GM12891 (cell line): ENCODE measurements at regions not wholly inside any gene's neighbourhood (a gene's known extent, or its start where the extent isn't known, plus 50 kb on each side); places are given as distances from the start of the nearest gene placed in this dataset.
A peak's percentile ranks its signal among the peaks of the same experiment; 100 is the strongest.

Experiments used
- DNase-seq: peaks from one replicate; pipeline ENCODE4 v3.0.0; 2011; ENCODE audit warnings: low spot score; ENCODE audit not compliant: insufficient read length
- FAIRE-seq: peaks from 2 replicates; lab custom pipeline; 2011; peaks lifted over from hg19 to GRCh38; lab: Jason Lieb, UNC
- PAX5 ChIP-seq: IDR thresholded peaks from 2 replicates; pipeline ENCODE4 v1.6.1; 2011; ENCODE audit warnings: low read length, moderate library complexity, mild to moderate bottlenecking; ENCODE audit not compliant: insufficient read depth, severe bottlenecking
- POLR2A ChIP-seq: IDR thresholded peaks from 2 replicates; pipeline ENCODE4 v1.6.1; 2011; ENCODE audit warnings: low read depth, low read length, control low read depth
- POLR2AphosphoS5 ChIP-seq: IDR thresholded peaks from 2 replicates; pipeline ENCODE4 v1.6.1; 2011; ENCODE audit warnings: low read depth, low read length, control low read depth
- POU2F2 ChIP-seq: IDR thresholded peaks from 2 replicates; pipeline ENCODE4 v1.6.1; 2011; ENCODE audit warnings: low read depth, mild to moderate bottlenecking, control low read depth, low read length, moderate library complexity
- SPI1 ChIP-seq: IDR thresholded peaks from 2 replicates; pipeline ENCODE4 v1.6.1; 2011; ENCODE audit warnings: low read depth, low read length, control low read depth
- TAF1 ChIP-seq: IDR thresholded peaks from 2 replicates; pipeline ENCODE4 v1.6.1; 2011; ENCODE audit warnings: low read depth, low read length, control low read depth

- peak; percentile 85 for FAIRE-seq
- no peak for TF ChIP-seq POU2F2
- no peak for TF ChIP-seq PAX5
- no peak for TF ChIP-seq SPI1
- no peak for TF ChIP-seq POLR2AphosphoS5
- TF ChIP-seq POLR2A: no peak
- no peak for TF ChIP-seq TAF1
- peak; percentile 32 for DNase-seq
Observed at GRCh38 chr2:60312618-60313017, 240.8 kb downstream of the BCL11A start.

GRCh38 chr2:60311524-60311923 lies 241.9 kb downstream of the BCL11A start:
- FAIRE-seq (peak; percentile 13), DNase-seq (no peak)
- no peak for TF ChIP-seq TAF1
- no peak for TF ChIP-seq POLR2A
- TF ChIP-seq SPI1: peak; percentile 59
- TF ChIP-seq PAX5: no peak
- TF ChIP-seq POU2F2: no peak
- TF ChIP-seq POLR2AphosphoS5: no peak

- TF ChIP-seq SPI1 (no peak), TAF1 (no peak), POLR2AphosphoS5 (no peak), POU2F2 (no peak), PAX5 (no peak), POLR2A (no peak)
- DNase-seq (no peak), FAIRE-seq (peak; percentile 78)
Observed at GRCh38 chr2:60309941-60310660, 243.4 kb downstream of the BCL11A start.

GRCh38 chr2:60309336-60309735 lies 244.1 kb downstream of the BCL11A start:
- no peak for DNase-seq
- FAIRE-seq: no peak
- no peak for TF ChIP-seq SPI1
- no peak for TF ChIP-seq POLR2AphosphoS5
- TF ChIP-seq PAX5: no peak
- TF ChIP-seq POU2F2: no peak
- TF ChIP-seq POLR2A: no peak
- no peak for TF ChIP-seq TAF1

GRCh38 chr2:60306267-60306861 lies 247.1 kb downstream of the BCL11A start:
- no peak for TF ChIP-seq SPI1
- no peak for TF ChIP-seq POLR2A
- no peak for TF ChIP-seq POU2F2
- TF ChIP-seq TAF1: no peak
- TF ChIP-seq PAX5: no peak
- DNase-seq (no peak), FAIRE-seq (no peak)

GRCh38 chr2:60303680-60304079 lies 249.8 kb downstream of the BCL11A start:
- TF ChIP-seq SPI1 (no peak), POLR2AphosphoS5 (no peak), TAF1 (no peak), POLR2A (no peak), PAX5 (no peak), POU2F2 (no peak)
- FAIRE-seq (no peak), DNase-seq (no peak)

- TF ChIP-seq POLR2A: no peak
- no peak for TF ChIP-seq POLR2AphosphoS5
- TF ChIP-seq TAF1: no peak
- no peak for TF ChIP-seq POU2F2
- no peak for TF ChIP-seq SPI1
- TF ChIP-seq PAX5: no peak
- DNase-seq: no peak
- FAIRE-seq: no peak
Observed at GRCh38 chr2:60302377-60303126, 250.9 kb downstream of the BCL11A start.

GRCh38 chr2:60301726-60302125 lies 251.7 kb downstream of the BCL11A start:
- no peak for DNase-seq
- no peak for TF ChIP-seq PAX5
- TF ChIP-seq POLR2AphosphoS5: no peak
- TF ChIP-seq POLR2A: no peak
- no peak for TF ChIP-seq TAF1
- no peak for TF ChIP-seq SPI1
- no peak for TF ChIP-seq POU2F2
- peak; percentile 40 for FAIRE-seq

- FAIRE-seq: no peak
- no peak for DNase-seq
- TF ChIP-seq SPI1 (no peak), POLR2A (no peak), POU2F2 (no peak), PAX5 (no peak), POLR2AphosphoS5 (no peak), TAF1 (no peak)
Observed at GRCh38 chr2:60299179-60299578, 254.3 kb downstream of the BCL11A start.
